ENCODE measurements at regions not wholly inside any gene's neighbourhood (a gene's known extent, or its start where the extent isn't known, plus 50 kb on each side); places are given as distances from the start of the nearest gene placed in this dataset.

DNA sequence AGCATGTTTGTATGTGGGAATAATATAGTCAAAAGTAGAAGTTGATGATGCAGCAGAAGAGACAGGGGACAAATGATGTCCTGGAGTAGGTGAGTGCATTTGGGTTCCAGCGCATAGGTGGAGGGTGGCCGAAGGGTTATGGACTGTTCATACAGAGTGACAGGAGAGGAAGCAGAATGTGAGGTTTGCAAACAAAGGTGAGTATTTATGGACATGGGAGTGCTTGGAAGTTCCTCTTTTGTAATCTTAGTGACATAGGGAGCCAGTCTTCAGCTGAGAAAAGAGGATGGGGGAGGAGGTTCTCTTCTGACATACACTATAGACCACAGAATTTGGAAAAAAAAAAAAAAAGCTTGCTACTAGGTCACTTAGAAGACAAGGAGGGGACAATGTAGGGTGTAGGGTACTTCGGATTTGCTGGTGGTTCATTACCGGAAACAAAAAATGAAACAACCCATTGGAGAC is 331.6 kb downstream of the DLEU7 start:
- intact Hi-C loops (cut with DNase I), result no loop called here
- TF ChIP-seq CTCF (IDR thresholded peaks at IDR 0.05), result no peak
- DNase-seq, result peak; percentile 31
- peak overlapping the region in 1 of 2 donors; percentile 68 for H3K9ac ChIP-seq (ENCODE audit: low read depth in 2 of 2, low read length in 2 of 2)
- H3K27ac ChIP-seq, result peak overlapping the region; percentile 85
- H3K9me3 ChIP-seq, result no peaks in the 10 kb centered on the region
- no peaks in the 10 kb centered on the region for H3K27me3 ChIP-seq
- no peaks in the 10 kb centered on the region for H3K36me3 ChIP-seq
- peaks cover 5% of the 10 kb centered on the region for H3K4me1 ChIP-seq
- H3K4me3 ChIP-seq, result peak overlapping the region; percentile 1

DNA sequence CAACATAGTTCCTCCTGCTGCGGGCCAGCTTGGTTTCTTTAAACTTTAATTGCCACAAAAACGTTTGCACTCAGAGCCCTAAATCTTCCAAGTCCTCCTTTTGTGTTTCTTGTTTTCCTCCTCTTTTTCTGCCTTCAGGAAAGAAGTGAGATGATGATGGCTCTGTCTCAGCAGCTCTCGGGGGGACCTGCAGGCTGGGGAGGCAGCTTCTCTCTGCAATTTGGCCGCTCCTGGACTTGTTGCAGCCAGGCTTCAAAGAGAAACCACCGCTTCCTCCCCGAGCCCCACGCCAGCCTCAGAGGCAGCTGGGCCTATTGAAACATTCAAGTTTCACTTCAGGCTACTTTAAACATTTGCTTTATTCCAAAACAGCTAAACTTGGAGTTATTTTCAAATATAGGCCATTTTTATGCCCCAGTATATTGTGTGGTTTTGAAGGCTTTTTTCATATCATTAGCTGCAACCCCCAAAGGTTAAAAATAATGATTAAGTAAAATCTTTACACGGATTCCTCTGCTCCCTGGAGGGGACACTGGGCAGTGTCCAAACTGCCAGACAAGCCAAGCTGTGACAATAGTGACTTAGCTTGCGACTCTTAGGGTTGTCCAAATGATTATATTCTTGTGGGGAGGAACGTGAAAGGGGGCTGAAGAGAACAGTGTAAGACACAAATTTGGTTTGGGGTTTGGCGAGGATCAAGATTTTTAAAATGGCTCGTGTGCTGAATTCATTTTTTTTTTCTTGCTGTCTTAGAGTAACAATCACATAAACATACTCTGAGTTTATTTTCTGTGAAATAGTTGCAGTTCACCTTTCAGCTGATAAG is 330.8 kb downstream of the DLEU7 start:
- intact Hi-C loops (cut with DNase I), result no loop called here
- Histone ChIP-seq H3K9me3 (no peaks in the 10 kb centered on the region), H3K9ac (ENCODE audit: low read depth in 2 of 2, low read length in 2 of 2) (peak overlapping the region in 1 of 2 donors; percentile 68), H3K36me3 (no peaks in the 10 kb centered on the region), H3K27ac (peak overlapping the region; percentile 85), H3K27me3 (no peaks in the 10 kb centered on the region), H3K4me3 (peak overlapping the region; percentile 1), H3K4me1 (peaks cover 5% of the 10 kb centered on the region)
- TF ChIP-seq CTCF (IDR thresholded peaks at IDR 0.05), result no peak
- DNase-seq, result peak; percentile 70

- Histone ChIP-seq H3K27me3 (no peaks in the 10 kb centered on the region), H3K4me1 (peaks cover 5% of the 10 kb centered on the region), H3K36me3 (no peaks in the 10 kb centered on the region), H3K9ac (ENCODE audit: low read depth in 2 of 2, low read length in 2 of 2) (peak overlapping the region in 1 of 2 donors; percentile 68), H3K9me3 (no peaks in the 10 kb centered on the region), H3K27ac (peak overlapping the region; percentile 85), H3K4me3 (peak overlapping the region; percentile 2)
- no peak for TF ChIP-seq CTCF (IDR thresholded peaks at IDR 0.05)
- intact Hi-C loops (cut with DNase I), result no loop called here
- peak; percentile 70 for DNase-seq
Observed at GRCh38 chr13:50513300-50513877, 330.1 kb downstream of the DLEU7 start.

DNA sequence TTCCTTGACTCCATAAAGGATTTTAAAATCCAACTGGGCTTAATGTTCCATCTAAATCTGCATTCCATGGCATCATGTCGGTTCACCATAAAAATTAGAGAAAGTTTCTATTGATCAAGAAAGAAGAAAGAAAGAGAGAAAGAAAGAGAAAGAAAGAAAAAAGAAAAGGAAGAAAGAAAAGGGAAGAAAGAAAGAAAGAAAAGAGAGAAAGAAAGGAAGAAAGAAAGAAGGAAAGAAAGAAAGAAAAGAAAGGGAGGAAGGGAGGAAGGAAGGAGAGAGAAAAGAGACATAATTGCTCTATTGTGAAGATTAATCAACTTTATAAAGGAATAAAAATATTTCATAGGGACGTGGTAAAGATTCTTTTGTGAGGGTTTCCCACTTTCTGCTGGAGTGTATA is 329.2 kb downstream of the DLEU7 start:
- no peak overlapping the region for H3K4me3 ChIP-seq
- no peaks in the 10 kb centered on the region for H3K9me3 ChIP-seq
- no peak for TF ChIP-seq CTCF (IDR thresholded peaks at IDR 0.05)
- no peaks in the 10 kb centered on the region for H3K36me3 ChIP-seq
- no peak for DNase-seq
- H3K4me1 ChIP-seq, result peaks cover 5% of the 10 kb centered on the region
- H3K27me3 ChIP-seq, result no peaks in the 10 kb centered on the region
- H3K27ac ChIP-seq, result no peak overlapping the region
- H3K9ac ChIP-seq (ENCODE audit: low read depth in 2 of 2, low read length in 2 of 2), result no peak overlapping the region
- intact Hi-C loops (cut with DNase I), result no loop called here

GRCh38 chr13:50518131-50518530 is 325.4 kb downstream of the DLEU7 start:
- H3K9me3 ChIP-seq, result no peaks in the 10 kb centered on the region
- no peaks in the 10 kb centered on the region for H3K4me1 ChIP-seq
- H3K27ac ChIP-seq, result no peak overlapping the region
- H3K4me3 ChIP-seq, result no peak overlapping the region
- H3K27me3 ChIP-seq, result no peaks in the 10 kb centered on the region
- H3K36me3 ChIP-seq, result no peaks in the 10 kb centered on the region
- intact Hi-C loops (cut with DNase I), result no loop called here
- no peak for DNase-seq
- no peak for TF ChIP-seq CTCF (IDR thresholded peaks at IDR 0.05)
- H3K9ac ChIP-seq (ENCODE audit: low read depth in 2 of 2, low read length in 2 of 2), result no peak overlapping the region

Measured in colonic mucosa (tissue), 4 donors.